HG02884 (cell line): ENCODE measurements at regions not wholly inside any gene's neighbourhood (a gene's known extent, or its start where the extent isn't known, plus 50 kb on each side); places are given as distances from the start of the nearest gene placed in this dataset.
"Not testable (repeated sequence)": the region's sequence is repeated elsewhere in the genome, so short reads cannot be mapped to it uniquely, and the experiment has no call there.

Experiments used
- ATAC-seq: cut with Tn5 transposase; IDR thresholded peaks from one replicate; pipeline ENCODE4 v1.9.1; 2021; ENCODE audit warnings: mild to moderate bottlenecking, moderate library complexity; ENCODE audit not compliant: unreplicated experiment

DNA sequence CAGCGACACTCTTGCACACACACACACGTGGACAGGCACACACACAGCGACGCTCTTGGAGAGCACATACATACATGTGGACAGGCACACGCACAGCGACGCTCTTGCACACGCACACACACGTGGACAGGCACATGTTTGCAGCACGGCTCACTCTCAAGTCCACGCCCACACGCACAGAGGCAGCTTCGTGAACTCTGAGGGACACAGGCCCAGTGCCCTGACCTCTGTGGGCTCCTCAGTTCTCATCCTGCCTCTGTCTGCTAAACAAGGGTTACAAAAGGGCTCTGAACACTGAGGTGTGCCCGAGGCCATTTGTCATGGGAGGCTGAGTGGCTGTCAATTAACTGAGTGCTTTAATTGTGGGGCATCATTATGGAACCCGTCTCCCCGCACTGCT, 558.8 kb upstream of the ADAMTS16 start:
- no peak for ATAC-seq

DNA sequence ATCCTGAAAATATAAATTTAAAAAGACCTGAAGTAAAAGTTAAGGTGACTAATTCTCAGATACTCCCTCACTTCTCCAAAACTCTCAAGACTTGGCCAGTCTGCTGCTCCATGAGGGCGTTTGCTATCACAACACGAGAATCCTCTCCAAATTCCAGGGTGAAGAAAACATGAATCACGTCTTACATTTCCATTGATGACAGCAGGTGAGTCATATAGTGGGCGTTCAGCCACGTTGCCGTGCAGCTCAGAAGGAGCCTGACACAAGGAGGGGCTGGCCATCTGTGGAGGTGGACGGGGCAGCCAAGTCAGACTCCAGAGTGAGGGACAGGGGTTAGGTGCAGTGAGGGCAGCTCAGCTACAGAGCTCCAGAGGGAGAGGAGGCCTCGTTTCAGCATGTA, 555.1 kb upstream of the ADAMTS16 start:
- no peak for ATAC-seq

GRCh38 chr5:4613440-4613839, 526.7 kb upstream of the ADAMTS16 start:
- ATAC-seq: no peak

GRCh38 chr5:4614088-4614487, 526.0 kb upstream of the ADAMTS16 start:
- ATAC-seq: no peak

GRCh38 chr5:4615369-4615768, 524.8 kb upstream of the ADAMTS16 start:
- not testable (repeated sequence) for ATAC-seq

DNA sequence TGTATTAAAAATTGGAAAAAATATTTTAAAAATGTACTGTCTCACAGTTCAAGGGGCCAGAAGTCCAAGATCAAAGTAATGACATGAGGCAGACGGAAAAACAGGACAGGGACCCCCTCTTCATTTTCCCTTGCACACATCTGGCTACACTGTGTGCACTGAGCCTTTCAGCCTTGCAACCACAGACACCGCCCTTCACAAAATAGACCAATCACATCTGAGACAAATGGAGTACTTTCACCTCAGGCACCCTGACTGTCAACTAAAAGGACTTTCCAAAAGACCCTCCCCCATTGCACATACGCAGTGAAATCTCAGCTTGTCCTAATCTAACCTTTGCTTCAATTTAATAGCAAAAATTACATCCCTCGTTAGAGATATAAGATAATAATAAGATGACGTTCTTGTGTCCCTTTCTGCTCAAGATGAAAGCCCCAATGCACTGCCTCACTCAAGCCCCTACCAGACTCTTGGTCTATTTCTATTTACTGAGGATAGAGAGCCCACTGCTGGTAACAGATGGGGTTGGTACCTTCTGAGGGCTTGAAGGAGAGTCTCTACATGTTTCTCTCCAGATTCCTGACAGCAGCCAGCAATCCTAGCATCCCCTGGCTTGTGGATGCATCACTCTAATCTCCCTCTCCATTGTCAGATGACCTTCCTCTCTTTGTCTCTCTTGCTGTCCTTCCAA, 514.8 kb upstream of the ADAMTS16 start:
- ATAC-seq: no peak

DNA sequence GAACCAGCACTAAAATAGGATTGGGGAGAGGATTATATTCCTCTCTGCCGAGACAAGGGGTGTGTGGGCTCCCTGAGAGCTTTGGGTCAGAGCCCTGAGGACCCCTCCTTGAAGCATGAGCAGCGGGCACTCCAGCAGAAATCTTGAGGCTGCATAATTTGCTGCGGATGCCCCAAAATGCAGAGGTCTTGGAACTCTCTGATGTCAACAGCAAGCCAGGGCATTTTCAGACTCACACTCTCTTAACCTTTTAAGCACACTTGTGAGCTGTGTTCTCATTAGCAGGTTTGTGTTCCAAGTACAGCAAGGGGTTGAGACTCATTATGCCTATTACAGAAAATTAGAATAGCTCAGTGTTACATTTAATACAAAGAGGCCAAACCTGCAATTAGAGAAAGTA, 513.0 kb upstream of the ADAMTS16 start:
- no peak for ATAC-seq

- no peak for ATAC-seq
These were observed 512.2 kb upstream of the ADAMTS16 start for GRCh38 chr5:4627929-4628328.

GRCh38 chr5:4628645-4629385, 511.3 kb upstream of the ADAMTS16 start:
- ATAC-seq: no peak

DNA sequence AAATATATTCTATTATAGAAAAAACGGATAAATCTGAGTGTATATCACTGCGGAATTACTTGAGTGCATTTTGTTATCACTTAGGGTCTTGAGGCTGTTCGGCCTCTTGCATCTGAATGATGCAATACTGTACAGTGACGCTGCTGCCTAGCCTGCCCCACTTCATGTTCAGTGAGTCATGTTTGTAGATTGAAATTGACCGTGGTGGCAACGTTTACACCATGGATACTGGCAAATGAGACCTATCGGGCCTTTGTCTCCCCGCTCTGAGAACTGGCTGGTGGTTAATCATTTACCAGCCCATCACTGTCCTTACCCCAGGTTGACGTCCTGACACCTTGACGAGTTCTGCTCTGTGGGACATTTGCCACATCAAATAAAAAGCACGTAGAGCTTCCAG, 510.1 kb upstream of the ADAMTS16 start:
- no peak for ATAC-seq

DNA sequence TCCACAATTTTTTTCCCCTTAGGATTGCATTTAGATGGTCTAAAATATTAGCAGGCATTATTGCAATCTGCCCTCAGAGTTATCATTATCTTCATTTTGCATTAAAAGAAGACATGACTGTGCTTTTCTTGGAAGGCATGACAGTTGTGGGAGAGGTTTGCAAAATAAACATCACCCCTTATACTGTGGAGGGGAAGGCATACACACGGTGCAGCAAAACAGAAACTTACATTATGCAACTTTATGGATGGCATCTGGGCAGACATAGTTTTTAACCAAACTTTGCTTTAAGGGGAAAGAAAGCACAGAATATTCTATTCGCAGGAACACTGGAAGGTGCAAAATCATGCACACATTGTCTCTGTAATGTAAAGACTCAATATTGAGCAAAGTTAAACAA, 505.8 kb upstream of the ADAMTS16 start:
- ATAC-seq: no peak

DNA sequence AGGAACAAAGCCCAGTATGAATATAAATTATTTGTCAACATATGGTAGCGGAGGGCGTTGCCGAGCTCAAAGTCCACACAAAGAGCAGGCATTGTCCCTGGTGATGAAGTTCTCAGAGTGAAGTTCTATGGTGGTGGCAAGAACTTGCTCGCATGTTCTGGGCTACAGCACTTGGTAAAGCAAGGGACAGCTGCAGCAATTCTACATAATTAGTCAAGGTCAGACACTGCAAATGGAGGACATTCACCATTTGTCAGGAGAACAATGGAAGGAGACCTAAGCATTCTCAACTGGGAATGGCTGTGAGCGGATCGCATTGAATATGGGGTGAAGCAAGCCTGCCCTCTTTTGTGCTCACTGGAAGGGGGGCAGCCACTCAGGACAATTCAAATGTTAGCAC, 503.8 kb upstream of the ADAMTS16 start:
- ATAC-seq: no peak

DNA sequence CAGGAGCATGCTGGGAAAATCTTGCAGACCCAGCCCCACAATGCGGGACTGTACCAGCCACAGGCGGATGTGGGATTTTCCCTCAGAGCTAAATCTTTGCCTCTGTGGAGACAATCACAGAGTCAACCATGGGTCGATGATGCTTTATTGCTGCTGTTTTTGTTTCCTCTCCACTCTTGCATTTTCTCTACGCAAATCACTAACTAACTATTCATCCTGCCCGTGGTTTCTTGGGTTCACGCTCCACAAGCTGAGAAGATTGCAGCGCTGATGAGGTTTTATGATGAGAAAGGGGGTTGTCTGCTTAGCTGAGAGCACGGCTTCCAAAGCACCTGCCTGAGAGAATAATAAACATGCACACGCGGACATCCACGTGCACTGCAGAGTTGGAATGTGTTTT, 500.2 kb upstream of the ADAMTS16 start:
- ATAC-seq: no peak

DNA sequence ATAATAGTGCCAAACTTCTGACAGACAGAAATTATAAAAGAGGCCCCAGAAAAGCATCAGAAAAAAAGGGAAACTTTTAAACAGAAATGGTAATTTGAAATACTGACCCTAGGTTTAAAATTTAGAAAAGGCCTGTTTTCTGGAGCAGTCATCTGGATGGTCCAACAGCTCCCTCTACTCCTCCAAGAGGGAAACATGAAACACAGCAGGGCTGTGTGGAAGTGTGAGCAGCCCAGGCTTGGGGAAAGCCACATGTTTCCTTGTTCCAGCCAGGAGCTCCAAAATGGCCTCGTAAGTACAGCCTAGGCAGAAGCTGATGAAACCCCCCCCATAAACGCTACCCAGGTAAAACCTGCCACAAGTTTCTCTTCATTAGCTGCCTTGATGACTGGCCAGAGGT, 499.3 kb upstream of the ADAMTS16 start:
- no peak for ATAC-seq

- no peak for ATAC-seq
These were observed 497.6 kb upstream of the ADAMTS16 start for GRCh38 chr5:4642525-4642924.

GRCh38 chr5:4643190-4643589, 496.9 kb upstream of the ADAMTS16 start:
- ATAC-seq: no peak

GRCh38 chr5:4643960-4644359, 496.2 kb upstream of the ADAMTS16 start:
- ATAC-seq: no peak

DNA sequence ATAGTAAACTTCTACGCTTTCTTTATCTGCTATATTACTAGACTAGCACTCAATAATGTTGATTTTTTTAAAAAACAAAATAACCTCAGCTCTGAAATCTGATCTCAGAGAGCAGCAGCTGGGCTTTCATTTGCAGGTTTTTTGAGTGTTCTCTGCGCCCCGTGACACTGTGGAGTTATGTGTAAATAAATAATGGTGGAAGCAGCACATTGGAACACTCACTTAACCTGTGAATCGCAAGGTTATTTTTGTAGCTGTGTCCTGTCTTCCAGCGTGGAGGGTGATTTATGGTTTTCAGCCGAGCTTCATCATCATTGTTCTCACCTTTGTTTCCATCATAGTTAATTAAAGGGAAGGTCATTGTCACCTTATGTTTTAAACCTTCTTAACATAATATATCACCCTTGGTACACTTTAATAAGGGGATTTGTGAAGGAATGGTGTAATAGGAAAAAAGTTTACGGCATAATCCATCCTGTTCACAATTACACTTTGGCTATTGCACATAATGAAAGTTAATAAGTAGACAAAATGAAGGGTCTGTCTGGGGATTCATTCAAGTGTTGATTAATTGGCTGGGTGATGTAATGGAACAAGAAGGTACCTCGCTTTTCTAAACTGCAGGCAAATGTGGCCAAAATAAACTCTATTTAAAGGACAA, 493.3 kb upstream of the ADAMTS16 start:
- no peak for ATAC-seq

DNA sequence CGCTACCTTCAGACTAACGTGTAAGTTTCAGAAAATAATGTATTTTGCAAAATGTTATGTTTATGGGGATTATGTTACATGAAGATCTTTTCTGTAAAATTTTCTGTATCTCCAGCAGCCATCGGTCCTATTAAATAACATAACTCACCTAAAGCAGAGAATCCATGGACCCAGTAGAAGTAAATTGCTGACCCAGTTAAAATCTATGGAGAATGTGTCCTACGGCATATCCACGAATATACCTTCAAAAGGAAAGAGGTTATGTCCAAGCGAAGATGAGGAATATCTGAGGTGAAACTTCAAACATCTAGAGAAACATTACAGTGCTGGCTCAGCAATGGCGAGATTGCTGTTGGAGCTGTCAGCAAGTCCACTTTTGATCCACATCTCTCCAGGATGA, 492.2 kb upstream of the ADAMTS16 start:
- no peak for ATAC-seq

- no peak for ATAC-seq
These were observed 488.1 kb upstream of the ADAMTS16 start for GRCh38 chr5:4651806-4652565.

DNA sequence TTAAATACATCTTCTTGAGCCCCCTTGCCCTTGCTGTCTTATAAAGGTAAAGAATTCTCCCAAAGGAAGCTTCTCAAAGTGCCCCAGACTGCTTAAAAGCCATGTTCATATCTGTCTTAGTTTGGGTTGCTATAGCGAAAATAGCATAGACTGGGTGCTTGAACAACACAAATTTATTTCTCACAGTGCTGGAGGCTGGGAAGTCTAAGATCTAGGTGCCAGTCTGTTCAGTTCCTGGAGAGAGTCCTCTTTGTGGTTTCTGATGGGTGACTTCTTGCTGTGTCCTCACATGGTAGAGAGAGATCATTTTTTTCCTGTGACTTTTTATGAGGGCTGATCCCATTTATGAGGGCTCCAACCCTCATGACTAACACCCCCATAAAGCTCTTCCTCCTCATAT, 486.7 kb upstream of the ADAMTS16 start:
- no peak for ATAC-seq
